ENCODE measurements at regions not wholly inside any gene's neighbourhood (a gene's known extent, or its start where the extent isn't known, plus 50 kb on each side); places are given as distances from the start of the nearest gene placed in this dataset.
A peak's percentile ranks its signal among the peaks of the same experiment; 100 is the strongest.

DNA sequence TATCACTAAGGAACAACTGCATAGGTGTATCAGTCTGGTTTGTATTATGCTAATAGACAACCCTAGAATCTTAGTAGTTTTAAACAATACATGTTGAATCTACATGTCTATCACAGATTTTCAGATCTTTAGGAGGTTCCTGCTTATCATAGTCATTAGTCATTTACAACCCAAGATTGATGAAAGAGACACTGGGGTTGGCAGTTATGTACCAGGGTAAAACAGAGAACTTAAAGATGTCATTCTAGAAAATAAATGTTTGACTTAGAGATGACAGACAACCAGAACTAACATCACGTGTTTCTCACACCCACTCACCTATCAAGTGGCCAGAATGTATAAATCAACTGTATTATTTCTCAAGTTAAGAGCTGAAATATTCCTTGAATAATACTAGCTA is 181.9 kb downstream of the PABPC4L start:
- no peak overlapping the region for H3K4me3 ChIP-seq (ENCODE audit: low read length)
- no peaks in the 10 kb centered on the region for H3K9me2 ChIP-seq (ENCODE audit: insufficient read depth, low read length)
- H4K20me1 ChIP-seq (ENCODE audit: insufficient read depth) = no peaks in the 10 kb centered on the region
- H3K27me3 ChIP-seq (ENCODE audit: insufficient read depth, low read depth, low read length) = no peaks in the 10 kb centered on the region
- H3F3A ChIP-seq (ENCODE audit: insufficient read depth, low read length, poor library complexity, severe bottlenecking) = no peaks in the 10 kb centered on the region
- H3K79me2 ChIP-seq (replicated peaks; ENCODE audit: insufficient read depth, low read length) = no peaks in the 10 kb centered on the region
- H3K4me2 ChIP-seq (ENCODE audit: low read length) = no peak overlapping the region
- no peaks in the 10 kb centered on the region for H3K9me3 ChIP-seq (ENCODE audit: low read length)
- no peaks in the 10 kb centered on the region for H3K36me3 ChIP-seq (ENCODE audit: insufficient read depth, low read length)
- no peak overlapping the region for H2AFZ ChIP-seq (ENCODE audit: low read depth, low read length)
- TF ChIP-seq RAD21 (conservative IDR thresholded peaks at IDR 0.05) (no peak), MXI1 (conservative IDR thresholded peaks at IDR 0.05; ENCODE audit: poor library complexity, severe bottlenecking) (no peak), EP300 (conservative IDR thresholded peaks at IDR 0.05; ENCODE audit: poor library complexity, severe bottlenecking) (peak; percentile 73), SMC3 (conservative IDR thresholded peaks at IDR 0.05; ENCODE audit: poor library complexity) (no peak), POLR2AphosphoS5 (IDR thresholded peaks at IDR 0.05) (peak; percentile 52)
- no peak overlapping the region for H3K27ac ChIP-seq (ENCODE audit: low read length)
- no peak overlapping the region for H3K9ac ChIP-seq (ENCODE audit: low read length)

DNA sequence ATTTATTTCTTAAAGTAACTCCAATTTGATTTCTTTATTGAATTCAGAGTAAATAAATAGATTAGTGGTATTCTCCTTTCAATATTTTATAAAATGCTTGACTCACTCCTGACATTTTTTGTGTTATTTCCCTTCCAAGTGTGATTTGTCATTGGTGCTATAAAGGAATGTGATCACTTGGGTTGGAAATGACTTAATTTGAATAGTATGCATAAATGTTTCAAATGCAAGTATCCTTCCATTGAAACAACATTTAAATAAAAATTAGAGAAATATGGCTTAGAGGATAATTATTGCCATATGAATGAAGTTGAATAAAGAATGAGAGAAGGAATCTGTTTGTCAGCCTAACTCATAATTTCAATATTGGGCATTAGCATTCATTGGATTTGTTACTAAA is 182.7 kb downstream of the PABPC4L start:
- Histone ChIP-seq H3K4me3 (ENCODE audit: low read length) (no peak overlapping the region), H3K27me3 (ENCODE audit: insufficient read depth, low read depth, low read length) (no peaks in the 10 kb centered on the region), H3K79me2 (replicated peaks; ENCODE audit: insufficient read depth, low read length) (no peaks in the 10 kb centered on the region), H3K27ac (ENCODE audit: low read length) (no peak overlapping the region), H3K9me2 (ENCODE audit: insufficient read depth, low read length) (no peaks in the 10 kb centered on the region), H3F3A (ENCODE audit: insufficient read depth, low read length, poor library complexity, severe bottlenecking) (no peaks in the 10 kb centered on the region), H3K9me3 (ENCODE audit: low read length) (no peaks in the 10 kb centered on the region), H2AFZ (ENCODE audit: low read depth, low read length) (no peak overlapping the region), H3K4me2 (ENCODE audit: low read length) (no peak overlapping the region), H3K9ac (ENCODE audit: low read length) (no peak overlapping the region), H4K20me1 (ENCODE audit: insufficient read depth) (no peaks in the 10 kb centered on the region), H3K36me3 (ENCODE audit: insufficient read depth, low read length) (no peaks in the 10 kb centered on the region)
- TF ChIP-seq POLR2AphosphoS5 (IDR thresholded peaks at IDR 0.05) (no peak), MXI1 (conservative IDR thresholded peaks at IDR 0.05; ENCODE audit: poor library complexity, severe bottlenecking) (no peak), EZH2 (IDR thresholded peaks at IDR 0.05; ENCODE audit: borderline replicate concordance, insufficient read depth, low read length, poor library complexity, severe bottlenecking) (no peak)
- TF ChIP-seq, protein P1, sequence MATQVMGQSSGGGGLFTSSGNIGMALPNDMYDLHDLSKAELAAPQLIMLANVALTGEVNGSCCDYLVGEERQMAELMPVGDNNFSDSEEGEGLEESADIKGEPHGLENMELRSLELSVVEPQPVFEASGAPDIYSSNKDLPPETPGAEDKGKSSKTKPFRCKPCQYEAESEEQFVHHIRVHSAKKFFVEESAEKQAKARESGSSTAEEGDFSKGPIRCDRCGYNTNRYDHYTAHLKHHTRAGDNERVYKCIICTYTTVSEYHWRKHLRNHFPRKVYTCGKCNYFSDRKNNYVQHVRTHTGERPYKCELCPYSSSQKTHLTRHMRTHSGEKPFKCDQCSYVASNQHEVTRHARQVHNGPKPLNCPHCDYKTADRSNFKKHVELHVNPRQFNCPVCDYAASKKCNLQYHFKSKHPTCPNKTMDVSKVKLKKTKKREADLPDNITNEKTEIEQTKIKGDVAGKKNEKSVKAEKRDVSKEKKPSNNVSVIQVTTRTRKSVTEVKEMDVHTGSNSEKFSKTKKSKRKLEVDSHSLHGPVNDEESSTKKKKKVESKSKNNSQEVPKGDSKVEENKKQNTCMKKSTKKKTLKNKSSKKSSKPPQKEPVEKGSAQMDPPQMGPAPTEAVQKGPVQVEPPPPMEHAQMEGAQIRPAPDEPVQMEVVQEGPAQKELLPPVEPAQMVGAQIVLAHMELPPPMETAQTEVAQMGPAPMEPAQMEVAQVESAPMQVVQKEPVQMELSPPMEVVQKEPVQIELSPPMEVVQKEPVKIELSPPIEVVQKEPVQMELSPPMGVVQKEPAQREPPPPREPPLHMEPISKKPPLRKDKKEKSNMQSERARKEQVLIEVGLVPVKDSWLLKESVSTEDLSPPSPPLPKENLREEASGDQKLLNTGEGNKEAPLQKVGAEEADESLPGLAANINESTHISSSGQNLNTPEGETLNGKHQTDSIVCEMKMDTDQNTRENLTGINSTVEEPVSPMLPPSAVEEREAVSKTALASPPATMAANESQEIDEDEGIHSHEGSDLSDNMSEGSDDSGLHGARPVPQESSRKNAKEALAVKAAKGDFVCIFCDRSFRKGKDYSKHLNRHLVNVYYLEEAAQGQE (IDR thresholded peaks at IDR 0.05; ENCODE audit: borderline replicate concordance) = no peak
- TF ChIP-seq, protein P2, sequence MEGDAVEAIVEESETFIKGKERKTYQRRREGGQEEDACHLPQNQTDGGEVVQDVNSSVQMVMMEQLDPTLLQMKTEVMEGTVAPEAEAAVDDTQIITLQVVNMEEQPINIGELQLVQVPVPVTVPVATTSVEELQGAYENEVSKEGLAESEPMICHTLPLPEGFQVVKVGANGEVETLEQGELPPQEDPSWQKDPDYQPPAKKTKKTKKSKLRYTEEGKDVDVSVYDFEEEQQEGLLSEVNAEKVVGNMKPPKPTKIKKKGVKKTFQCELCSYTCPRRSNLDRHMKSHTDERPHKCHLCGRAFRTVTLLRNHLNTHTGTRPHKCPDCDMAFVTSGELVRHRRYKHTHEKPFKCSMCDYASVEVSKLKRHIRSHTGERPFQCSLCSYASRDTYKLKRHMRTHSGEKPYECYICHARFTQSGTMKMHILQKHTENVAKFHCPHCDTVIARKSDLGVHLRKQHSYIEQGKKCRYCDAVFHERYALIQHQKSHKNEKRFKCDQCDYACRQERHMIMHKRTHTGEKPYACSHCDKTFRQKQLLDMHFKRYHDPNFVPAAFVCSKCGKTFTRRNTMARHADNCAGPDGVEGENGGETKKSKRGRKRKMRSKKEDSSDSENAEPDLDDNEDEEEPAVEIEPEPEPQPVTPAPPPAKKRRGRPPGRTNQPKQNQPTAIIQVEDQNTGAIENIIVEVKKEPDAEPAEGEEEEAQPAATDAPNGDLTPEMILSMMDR (IDR thresholded peaks at IDR 0.05; ENCODE audit: poor library complexity, severe bottlenecking) = no peak

DNA sequence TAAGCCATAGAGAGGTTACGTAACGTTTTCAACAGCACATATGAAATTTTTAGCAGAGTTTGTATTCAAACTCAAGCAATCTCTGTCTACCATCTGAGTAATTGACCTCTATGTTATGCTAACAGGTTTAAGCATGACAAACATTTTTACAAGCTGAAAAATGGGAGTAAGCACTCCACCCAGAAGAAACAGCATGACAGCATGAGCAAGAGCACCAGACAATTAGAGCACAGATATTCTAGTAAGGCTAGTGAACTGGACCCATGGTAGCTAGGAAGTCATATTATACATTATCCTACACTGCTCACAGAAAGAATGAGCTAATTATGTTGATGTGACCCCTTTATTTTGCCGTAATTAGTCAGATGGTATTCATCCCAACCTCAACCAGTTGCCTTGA is 200.5 kb downstream of the PABPC4L start:
- Histone ChIP-seq H3K27me3 (ENCODE audit: insufficient read depth, low read depth, low read length) (no peaks in the 10 kb centered on the region), H3K9ac (ENCODE audit: low read length) (no peak overlapping the region), H3K9me2 (ENCODE audit: insufficient read depth, low read length) (no peaks in the 10 kb centered on the region), H3K79me2 (replicated peaks; ENCODE audit: insufficient read depth, low read length) (no peaks in the 10 kb centered on the region), H3K27ac (ENCODE audit: low read length) (no peak overlapping the region), H3K36me3 (ENCODE audit: insufficient read depth, low read length) (no peaks in the 10 kb centered on the region), H3F3A (ENCODE audit: insufficient read depth, low read length, poor library complexity, severe bottlenecking) (peaks cover 6% of the 10 kb centered on the region), H3K4me2 (ENCODE audit: low read length) (no peak overlapping the region), H4K20me1 (ENCODE audit: insufficient read depth) (no peaks in the 10 kb centered on the region), H3K9me3 (ENCODE audit: low read length) (no peaks in the 10 kb centered on the region), H3K4me3 (ENCODE audit: low read length) (no peak overlapping the region), H2AFZ (ENCODE audit: low read depth, low read length) (no peak overlapping the region)
- TF ChIP-seq EZH2 (IDR thresholded peaks at IDR 0.05; ENCODE audit: borderline replicate concordance, insufficient read depth, low read length, poor library complexity, severe bottlenecking) = no peak
- TF ChIP-seq, protein P2 (IDR thresholded peaks at IDR 0.05; ENCODE audit: poor library complexity, severe bottlenecking) = no peak

Data from neural cell (in vitro differentiated cells).